ENCODE measurements at regions not wholly inside any gene's neighbourhood (a gene's known extent, or its start where the extent isn't known, plus 50 kb on each side); places are given as distances from the start of the nearest gene placed in this dataset.
"Not testable (repeated sequence)": the region's sequence is repeated elsewhere in the genome, so short reads cannot be mapped to it uniquely, and the experiment has no call there.

DNA sequence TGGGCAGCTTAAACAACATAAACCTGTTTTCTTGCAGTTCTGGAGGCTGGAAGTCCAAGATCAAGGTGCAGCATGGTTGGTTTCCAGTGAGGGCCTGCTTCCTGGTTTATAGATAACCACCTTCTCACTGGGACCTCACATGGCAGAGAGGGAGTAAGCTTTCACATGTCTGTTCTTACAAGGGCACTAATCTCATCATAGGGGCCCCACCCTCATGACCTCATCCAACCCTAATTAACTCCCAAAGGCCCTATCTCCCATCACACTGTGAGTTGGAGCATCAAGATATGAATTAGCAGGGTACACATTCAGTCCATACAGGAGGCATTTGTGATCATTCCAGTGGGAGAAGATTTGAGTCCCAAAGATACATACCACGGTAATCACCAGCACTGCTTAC lies 50.5 kb upstream of the GRIN2A start:
- intact Hi-C loops (cut with micrococcal nuclease) = no loop called here

DNA sequence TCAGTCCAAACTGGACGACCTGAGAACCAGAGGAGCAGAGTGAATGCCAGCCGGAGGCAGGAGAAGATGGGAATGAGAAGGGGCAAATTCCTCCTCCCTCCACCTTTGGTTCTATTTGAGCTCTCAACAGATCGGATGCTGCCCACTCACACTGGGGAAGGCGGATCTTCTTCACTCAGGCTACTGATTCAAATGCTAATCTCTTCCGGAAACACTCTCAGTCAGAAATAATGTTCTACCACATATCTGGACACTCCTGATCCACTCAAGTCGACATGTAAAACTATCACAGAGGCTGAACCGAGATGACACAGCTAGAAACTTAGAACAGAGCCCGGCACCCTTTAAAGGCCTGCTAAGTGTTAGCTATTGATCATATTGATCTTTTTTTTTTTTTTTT lies 57.4 kb upstream of the GRIN2A start:
- intact Hi-C loops (cut with micrococcal nuclease) = no loop called here

DNA sequence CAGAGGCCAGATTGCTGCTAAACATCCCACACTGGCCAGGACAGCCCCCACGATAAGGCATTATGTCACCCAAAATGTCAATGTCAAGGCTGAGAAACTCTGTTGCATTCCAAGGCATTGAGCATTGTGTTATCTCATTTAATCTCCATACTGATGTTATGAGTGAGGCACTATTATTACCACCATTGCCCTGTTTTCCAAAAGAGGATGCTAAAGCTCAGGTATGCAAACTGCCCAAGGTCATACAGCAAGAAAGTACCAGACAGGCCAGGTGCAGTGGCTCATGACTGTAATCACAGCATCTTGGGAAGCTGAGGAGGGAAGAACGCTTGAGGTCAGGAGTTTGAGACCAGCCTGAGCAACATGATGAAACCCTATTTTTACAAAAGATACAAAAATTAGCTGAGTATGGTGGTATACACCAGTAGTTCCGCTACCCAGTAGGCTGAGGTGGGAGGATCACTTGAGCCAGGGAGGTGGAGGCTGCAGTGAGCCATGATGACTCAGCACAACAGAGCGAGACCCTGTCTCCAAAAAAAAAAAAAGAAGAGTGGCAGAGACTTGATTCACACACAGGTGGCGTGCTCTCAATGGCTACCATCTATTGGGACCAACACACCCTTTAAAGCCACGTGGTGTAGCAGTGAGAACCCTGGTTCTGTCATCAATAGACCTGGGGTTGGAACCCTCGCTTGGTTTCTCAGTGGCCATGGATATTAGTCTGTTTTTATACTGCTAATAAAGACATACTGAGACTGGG lies 58.8 kb upstream of the GRIN2A start:
- intact Hi-C loops (cut with micrococcal nuclease) = no loop called here

DNA sequence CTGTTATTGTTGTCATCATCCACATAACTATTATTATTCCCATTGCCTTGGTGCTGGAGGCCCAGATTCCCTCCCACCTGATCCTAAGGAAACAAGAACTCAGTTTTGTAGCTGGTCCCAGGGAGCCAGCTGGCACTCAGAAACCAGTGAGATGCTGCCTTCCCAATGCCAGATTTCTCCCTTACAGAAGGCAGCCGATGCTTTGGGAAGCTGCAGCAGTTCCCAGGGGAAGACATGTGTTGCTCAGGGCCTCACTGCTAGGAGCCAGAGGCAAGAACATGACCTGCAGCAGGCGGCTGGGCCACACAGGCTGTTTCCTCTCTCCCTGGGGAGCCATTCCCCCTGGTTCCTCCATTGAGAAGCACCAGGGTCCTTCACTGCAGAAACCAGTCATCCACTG lies 59.9 kb upstream of the GRIN2A start:
- intact Hi-C loops (cut with micrococcal nuclease) = no loop called here

DNA sequence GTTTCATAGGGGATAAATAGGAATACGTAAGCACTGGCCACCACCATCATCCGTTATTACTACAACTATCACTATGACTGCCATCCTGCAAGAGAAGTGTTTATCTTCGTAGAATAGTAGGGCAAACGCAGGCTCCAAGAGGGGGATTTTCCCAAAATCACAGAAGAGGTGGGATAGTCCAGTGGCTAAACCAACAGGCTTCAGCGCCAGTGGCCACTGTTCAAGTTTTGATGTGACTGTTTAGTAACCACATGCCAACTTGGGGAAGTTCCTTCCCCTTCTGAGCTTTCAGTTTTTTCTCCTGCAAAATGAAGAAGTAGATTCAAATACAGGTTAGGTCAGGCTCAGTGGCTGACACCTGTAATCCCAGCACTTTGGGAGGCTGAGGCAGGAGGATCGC lies 60.7 kb upstream of the GRIN2A start:
- intact Hi-C loops (cut with micrococcal nuclease) = no loop called here

DNA sequence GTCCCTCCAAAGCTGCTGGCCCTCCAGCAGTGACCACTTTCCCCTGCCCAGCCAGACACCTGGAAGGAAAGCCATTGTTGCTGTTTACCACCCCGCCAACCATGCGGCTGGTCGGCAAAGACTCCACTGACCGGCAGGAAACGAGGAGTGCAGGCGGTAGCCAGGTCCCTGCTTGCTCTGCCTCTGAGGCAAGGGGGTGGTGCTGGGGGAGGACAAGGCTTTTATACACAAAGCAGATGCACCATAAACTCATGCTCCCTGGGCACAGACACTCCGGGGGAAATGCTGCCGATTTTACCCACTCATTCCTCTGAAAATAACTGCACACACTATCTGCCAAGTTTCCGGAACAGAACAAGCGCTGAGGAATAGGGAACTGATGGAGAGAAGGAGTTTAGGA lies 62.8 kb upstream of the GRIN2A start:
- intact Hi-C loops (cut with micrococcal nuclease) = no loop called here

DNA sequence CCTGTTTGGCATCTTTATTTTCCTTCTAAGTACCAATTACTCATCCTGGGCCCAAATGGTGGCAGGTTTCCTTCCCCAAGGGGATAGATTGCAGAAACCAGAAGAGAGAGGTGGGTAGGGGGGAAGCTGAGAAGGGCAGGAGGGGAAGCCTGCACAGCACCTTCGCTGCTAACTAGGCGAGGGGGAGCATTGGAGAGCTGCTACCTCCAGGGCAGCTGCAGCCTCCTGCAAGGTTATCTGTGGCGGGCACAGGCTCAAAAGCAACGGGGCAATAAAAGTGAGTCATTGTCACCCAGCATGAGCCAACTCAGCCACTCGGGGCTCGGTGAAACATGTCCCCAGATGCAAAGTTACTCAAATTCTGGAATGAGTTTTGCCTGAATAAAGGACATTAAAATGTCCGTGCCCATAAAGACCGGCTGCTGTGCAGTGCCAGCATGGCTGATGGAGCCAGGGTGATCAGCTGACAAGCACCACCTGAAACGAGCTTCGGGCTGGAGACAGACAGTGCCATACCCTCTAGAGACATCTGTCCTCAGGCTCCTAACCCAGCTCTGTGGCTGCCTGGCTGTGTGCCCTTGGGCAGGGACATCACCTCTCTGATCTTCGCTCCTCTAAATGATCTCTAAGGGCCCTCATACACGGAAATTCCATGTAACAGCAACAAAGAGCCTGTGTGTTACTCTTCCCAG lies 68.1 kb upstream of the GRIN2A start:
- intact Hi-C loops (cut with micrococcal nuclease) = no loop called here

DNA sequence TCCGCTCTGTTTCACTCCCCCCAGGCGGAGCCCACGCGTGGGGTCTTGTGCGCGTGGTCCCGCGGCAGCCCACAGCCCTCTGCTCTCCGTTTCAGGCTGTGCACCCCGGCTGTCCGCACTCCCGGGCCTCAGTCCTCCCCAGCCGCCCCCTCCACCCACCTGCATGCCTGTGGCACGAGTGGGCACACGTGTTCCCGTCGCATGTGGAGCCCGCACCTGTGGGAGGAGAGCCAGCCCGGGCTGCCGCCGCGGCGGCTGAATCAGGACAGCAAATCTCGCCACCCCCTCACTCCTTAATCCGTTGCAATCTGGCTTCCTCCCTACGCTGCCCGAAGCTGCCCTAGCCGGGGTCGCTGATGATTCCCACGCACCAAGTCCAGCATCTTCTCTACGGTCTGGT lies 69.9 kb upstream of the GRIN2A start:
- intact Hi-C loops (cut with micrococcal nuclease) = no loop called here

DNA sequence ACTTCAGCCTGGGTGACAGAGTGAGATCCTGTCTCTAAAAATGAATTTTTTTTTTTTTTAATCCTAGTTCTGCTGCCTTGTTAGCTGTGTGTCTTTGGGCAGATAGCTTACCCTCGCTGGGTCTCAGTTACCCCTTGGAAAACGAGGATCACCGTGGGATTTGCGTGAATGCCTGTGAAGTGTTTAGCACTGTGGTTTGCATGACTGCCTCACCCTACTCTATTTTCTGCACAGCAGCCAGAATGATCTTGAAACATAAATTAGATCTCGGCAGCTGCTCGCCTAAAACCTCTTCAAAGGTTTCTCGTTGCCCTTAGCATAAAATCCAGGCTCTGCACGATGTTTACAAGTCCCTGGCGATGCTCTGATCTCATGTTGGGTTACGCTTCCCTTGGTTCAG lies 71.2 kb upstream of the GRIN2A start:
- intact Hi-C loops (cut with micrococcal nuclease) = no loop called here

DNA sequence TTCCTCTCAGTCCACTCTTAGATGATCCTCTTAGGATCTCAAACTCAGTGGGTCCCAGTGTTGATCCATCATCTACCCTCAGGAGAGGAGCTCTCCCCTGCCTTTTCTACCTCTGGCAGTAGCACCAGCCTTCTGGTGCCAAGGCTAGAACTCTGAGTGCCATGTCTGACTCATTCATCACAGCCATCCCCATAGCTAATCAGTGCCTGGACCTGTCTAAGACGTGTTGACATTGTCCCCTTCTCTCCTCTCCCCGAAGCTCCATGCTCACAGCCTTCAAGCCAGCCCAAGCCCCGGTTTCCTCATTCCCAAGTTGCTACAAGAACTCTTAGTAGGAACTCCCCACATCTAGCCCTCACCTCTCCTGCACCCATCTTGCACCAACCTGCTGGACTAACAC lies 73.5 kb upstream of the GRIN2A start:
- intact Hi-C loops (cut with micrococcal nuclease) = loop anchor here (1.0 to 2.0 kb wide), 2 partner anchors 254 to 481 kb away; no protein-coding TSS in a partner anchor

DNA sequence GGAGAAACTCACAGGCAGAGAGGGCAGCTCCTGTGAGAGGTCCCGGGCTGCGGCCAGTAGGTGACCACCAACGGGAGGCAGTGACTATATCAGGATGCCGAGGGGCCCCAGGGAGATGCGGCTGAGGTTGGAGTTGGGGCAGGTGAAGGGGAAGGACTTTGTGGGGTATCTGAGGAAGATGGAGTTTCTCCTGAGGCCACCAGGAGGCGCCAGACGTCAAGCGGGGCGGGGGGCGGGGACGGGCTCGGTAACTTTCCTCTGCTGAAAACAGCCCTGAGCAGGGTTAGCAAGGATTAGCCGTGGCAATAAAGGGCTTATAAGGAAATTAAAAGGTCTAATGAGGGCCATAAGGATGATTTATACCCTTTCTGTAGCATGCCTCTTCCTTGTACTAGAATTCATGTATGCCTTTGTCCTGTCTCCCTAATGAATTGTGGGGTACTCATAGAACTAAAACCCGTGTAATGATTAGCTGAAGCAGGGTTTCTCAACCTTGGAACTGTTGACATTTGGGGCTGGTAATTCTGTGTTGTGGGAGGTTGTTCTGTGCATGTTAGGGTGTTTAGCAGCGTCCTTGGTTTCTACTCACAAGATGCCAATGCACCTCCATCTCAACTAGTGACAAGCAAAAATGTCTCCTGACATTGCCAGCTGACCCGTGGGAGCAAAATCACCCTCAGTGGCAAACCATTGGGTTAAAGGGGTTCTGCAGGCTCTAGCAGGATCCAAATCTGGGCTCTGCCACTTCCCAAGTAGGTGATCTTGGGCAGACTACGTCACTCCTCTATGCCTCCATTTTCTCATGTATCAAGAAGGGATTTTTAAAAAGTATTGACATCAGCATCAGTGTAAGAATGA lies 74.8 kb upstream of the GRIN2A start:
- intact Hi-C loops (cut with micrococcal nuclease) = loop anchor here (1.0 to 2.0 kb wide), 2 partner anchors 252 to 480 kb away; no protein-coding TSS in a partner anchor

DNA sequence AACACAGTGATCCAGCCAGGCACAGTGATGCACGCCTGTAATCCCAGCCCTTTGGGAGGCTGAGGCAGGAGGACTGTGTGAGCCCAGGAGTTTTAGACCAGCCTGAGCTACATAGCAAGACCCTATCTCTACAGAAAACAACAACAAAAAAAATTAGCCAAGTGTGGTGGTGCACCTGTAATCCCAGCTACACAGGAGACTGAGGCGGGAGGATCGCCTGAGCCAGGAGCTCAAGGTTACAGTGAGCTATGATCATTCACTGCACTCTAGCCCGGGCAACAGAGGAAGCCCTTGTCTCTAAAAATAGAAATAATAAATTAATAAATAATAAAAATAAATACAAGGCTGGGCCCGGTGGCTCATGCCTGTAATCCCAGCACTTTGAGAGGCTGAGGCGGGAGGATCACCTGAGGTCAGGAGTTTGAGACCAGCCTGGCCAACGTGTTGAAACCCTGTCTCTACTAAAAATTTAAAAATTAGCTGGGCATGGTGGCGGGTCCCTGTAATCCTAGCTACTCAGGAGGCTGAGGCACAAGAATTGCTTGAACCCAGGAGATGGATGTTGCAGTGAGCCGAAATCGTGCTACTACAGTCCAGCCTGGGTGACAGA lies 75.5 kb upstream of the GRIN2A start:
- intact Hi-C loops (cut with micrococcal nuclease) = loop anchor here (2.0 kb wide), 1 partner anchor 479 kb away; no protein-coding TSS in a partner anchor

DNA sequence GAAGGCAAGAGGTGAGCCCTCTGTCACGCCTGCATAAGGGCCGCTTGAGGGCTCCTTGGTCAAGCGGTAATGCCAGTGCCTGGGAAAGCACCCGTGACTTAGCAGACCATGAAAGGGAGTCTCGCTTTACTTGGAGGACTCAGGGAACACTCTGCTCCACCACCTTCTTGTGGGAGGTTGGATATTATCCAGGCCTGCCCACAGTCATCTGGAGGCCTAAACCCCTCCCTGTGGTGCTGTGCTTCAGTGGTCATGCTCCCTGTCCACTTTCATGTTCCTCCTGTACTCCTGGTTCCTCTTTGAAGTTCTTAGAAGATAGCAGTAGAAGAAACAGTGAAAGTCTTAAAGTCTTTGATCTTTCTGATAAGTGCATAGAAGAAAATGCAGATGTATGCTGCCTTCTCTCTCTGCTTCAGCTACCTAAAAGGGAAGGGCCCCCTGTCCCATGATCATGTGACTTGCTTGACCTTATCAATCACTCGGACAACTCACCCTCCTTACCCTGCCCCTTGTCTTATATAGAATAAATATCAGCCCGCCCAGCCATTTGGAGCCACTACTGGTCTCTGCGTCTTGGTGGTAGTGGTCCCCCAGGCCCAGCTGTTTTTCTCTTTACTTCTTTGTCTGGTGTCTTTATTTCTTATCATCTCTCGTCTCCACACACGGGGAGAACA lies 76.8 kb upstream of the GRIN2A start:
- intact Hi-C loops (cut with micrococcal nuclease) = not testable (repeated sequence)

DNA sequence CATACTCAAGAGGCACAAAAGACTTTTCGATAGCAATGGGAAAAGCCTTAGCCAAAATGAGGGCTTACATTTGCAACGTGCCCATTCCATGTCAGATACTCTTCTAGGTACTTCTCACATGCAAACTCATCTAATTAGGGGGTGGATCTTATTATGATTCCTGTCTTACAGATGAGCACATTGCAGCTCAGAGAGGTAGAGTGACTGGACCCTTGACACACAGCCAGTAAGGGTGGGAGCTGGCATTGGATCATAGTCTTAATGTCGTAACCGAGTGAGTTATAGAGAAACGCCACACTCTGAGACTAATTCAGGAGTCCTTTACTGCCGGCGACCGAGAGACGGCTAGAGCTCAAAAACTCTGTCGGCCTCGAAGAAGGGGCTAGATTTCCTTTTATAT lies 78.8 kb upstream of the GRIN2A start:
- intact Hi-C loops (cut with micrococcal nuclease) = no loop called here

DNA sequence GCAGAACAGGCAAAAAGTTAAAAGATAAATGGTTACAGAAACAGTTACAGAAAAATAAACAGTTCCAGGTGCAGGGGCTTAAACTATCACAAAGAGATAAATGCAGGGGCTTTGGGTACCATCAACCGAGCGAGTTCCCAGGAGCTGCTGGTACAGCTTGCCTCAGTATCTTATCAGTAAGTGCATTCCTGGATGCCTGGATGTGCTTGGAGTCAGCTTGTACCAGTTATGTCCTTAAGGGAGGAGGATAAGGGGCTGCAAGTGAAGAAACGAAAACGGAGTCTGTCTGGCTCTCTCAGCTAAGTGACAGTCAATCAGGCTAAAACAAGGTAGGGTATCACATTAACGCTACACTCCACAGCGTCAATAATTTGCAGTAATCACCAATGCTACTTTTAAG lies 79.3 kb upstream of the GRIN2A start:
- intact Hi-C loops (cut with micrococcal nuclease) = not testable (repeated sequence)

DNA sequence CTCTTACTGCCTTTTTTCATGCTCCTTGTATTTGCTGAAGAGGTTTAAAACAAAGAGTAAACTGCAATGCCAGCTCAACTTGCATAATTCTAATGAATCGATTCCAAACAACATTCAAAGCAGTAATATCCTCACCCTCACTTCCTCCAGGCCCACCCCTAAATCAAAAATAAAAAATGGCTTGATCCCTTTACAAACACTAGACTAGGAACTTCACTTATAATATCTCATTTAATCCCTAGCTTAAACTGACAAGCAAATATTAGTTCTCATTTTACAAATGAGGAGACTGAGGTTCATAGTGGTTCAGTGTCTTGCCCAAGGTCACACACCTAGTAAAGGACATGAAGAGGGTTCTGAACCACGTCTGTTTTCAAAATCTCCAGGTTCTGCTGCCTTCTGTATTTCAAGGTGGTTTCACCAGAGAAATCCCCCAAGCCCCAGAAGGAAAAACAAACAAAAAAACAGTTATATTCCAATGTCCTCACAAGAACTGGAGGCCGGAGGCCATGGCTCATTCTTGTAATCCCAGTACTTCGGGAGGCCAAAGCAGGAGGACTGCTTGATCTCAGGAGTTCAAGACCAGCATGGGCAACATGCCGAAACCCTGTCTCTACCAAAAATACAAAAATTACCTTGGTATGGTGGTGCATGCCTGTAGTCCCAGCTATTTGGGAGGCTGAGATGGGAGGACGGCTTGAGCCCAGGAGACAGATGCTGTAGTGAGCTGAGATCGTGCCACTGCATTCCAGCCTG lies 80.3 kb upstream of the GRIN2A start:
- intact Hi-C loops (cut with micrococcal nuclease) = no loop called here

DNA sequence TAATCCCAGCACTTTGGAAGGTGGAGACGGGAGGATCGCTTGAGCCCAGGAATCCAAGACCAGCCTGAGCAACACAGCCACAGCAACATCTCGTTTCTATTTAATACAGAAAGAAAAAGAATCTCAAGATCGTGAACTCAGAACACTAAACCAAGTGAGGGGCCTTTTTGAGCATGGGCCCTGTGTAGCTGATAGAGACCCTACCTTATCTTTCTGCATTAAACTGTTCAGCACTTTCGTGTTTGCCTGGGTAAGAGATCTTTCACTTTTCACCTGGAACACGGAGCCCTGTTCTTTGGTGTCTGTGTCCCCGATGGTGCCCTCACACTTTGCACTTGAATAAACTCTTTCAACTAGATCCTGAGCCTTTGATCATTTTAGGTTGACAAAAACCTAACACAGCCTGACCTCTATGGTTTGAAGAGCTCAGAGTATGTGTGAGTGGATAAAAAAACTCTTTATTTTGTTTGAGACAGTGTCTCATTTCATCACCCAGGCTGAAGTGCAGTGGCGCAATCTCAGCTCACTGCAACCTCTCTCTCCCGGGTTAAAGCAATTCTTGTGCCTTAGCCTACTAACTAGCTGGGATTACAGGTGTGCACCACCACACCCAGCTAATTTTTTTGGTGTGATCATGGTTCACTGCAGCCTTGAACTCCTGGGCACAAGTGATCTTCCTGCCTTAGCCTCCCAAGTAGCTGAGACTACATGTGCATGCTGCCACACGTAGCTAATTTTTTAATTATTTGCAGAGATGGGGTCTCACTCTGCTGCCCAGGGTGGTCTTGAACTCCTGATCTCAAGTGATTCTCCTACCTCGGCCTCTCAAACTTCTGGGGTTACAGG lies 83.8 kb upstream of the GRIN2A start:
- intact Hi-C loops (cut with micrococcal nuclease) = no loop called here

DNA sequence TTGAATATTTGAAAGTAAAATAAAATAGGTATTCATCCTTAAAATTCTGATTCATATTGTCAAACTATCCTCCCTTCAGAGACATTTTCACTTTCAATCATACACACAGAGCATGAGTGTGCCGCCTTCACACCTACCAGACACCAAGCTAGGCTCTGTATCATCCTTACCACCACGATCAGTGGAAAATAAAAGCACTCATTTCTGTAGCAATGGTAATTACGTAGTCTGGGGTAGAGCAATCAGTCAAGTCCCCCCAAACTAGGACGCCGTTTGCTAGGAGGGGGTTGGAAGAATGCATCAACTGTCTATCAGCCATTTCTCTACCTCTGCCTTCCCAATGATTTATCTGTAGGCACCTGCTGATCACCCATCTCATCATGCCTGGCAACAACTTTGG lies 84.6 kb upstream of the GRIN2A start:
- intact Hi-C loops (cut with micrococcal nuclease) = no loop called here

DNA sequence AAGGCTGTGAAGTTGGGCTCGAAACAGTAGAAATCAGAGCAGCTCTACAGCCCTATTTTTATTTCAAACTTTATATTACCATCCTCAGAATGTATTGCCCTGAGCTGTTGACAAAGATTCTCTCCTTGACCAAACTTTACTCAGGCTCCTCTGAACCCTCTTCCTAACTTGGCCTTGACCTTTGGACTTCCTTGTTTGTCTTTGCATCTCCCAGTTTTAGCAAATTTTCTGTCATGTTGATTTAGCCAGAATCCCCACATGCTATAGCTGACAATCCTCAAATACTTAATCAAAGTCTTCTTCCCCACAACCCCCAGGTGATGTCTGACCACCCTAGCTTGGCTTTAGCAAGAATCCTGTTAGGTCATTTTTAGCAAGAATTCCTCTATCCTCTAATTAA lies 87.4 kb upstream of the GRIN2A start:
- intact Hi-C loops (cut with micrococcal nuclease) = no loop called here
